ENCODE measurements at regions not wholly inside any gene's neighbourhood (a gene's known extent, or its start where the extent isn't known, plus 50 kb on each side); places are given as distances from the start of the nearest gene placed in this dataset.

GRCh38 chr18:40110455-40110854 lies 1844.6 kb upstream of the PIK3C3 start:
- TF ChIP-seq, protein P1, sequence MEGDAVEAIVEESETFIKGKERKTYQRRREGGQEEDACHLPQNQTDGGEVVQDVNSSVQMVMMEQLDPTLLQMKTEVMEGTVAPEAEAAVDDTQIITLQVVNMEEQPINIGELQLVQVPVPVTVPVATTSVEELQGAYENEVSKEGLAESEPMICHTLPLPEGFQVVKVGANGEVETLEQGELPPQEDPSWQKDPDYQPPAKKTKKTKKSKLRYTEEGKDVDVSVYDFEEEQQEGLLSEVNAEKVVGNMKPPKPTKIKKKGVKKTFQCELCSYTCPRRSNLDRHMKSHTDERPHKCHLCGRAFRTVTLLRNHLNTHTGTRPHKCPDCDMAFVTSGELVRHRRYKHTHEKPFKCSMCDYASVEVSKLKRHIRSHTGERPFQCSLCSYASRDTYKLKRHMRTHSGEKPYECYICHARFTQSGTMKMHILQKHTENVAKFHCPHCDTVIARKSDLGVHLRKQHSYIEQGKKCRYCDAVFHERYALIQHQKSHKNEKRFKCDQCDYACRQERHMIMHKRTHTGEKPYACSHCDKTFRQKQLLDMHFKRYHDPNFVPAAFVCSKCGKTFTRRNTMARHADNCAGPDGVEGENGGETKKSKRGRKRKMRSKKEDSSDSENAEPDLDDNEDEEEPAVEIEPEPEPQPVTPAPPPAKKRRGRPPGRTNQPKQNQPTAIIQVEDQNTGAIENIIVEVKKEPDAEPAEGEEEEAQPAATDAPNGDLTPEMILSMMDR (IDR thresholded peaks at IDR 0.05; ENCODE audit: insufficient read depth, low read length, poor library complexity, severe bottlenecking): no peak
- H3K36me3 ChIP-seq (ENCODE audit: control insufficient read depth, insufficient read depth, low read length): no peaks in the 10 kb centered on the region

DNA sequence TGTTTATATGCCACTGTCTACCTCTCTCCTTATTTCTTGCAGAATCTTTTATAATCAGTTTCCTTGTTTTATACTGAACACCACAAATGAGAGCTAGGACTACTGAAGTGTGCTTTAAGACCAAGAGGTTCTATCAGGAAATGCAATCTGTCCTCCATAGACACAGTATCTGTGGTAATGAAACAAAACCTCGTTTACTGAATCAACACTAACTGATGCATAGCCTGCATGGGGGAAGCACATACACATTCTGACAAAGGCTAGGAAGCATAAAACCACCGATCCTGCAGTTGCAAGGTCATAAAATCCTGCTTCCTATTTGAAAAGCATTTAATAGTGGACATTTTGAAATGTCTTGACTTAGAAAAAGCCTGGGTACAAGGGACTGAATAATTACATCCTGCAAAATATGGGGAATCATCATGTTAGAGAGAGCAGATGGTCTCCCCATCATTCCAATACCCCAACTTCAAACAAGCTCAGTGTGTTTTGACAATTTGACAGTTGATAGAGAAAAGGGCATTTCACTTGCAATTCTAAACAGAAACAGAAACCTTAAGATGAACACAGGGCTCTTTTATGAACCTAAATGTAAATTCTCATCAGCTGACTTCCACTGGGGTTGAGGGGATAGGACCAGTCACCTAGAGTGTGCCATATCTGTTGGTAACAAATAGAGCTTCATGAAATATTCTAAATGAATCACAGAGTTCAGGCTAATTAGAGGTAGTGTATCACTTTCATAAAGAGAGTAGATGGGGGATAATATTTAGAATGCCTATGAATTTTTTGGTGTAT lies 1845.6 kb upstream of the PIK3C3 start:
- H3K36me3 ChIP-seq (ENCODE audit: control insufficient read depth, insufficient read depth, low read length): no peaks in the 10 kb centered on the region
- TF ChIP-seq, protein P1 (IDR thresholded peaks at IDR 0.05; ENCODE audit: insufficient read depth, low read length, poor library complexity, severe bottlenecking): no peak
- H3K4me3 ChIP-seq (ENCODE audit: low read depth, low read length): no peak overlapping the region
- DNase-seq (ENCODE audit: low read depth): peak; percentile 32
- H3K27me3 ChIP-seq (ENCODE audit: control insufficient read depth, insufficient read depth, low read length): no peaks in the 10 kb centered on the region

More at GRCh38 chr18:40110455-40110854, 1844.6 kb upstream of the PIK3C3 start:
- no peaks in the 10 kb centered on the region for H3K27me3 ChIP-seq (ENCODE audit: control insufficient read depth, insufficient read depth, low read length)
- H3K4me3 ChIP-seq (ENCODE audit: low read depth, low read length): no peak overlapping the region
- DNase-seq (ENCODE audit: low read depth): no peak

DNA sequence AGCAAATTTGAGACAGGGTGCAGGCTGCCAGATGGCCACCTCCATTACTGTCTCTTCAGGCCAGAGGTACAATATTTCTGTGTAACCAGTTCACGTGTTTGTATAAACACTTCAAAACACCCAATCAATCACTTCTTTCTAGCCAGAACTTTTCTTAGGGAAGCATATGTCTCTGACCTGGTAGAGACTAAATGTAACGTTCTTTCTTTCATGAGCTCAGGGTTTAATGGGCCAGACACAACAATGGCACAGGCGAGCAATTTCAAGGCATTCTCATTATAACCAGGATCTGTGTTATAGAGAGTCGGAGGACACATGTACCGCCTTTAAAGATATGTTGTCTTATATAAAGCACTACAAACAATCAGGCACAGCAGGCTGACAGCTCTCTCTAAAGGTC lies 1846.4 kb upstream of the PIK3C3 start:
- no peaks in the 10 kb centered on the region for H3K36me3 ChIP-seq (ENCODE audit: control insufficient read depth, insufficient read depth, low read length)
- TF ChIP-seq, protein P1 (IDR thresholded peaks at IDR 0.05; ENCODE audit: insufficient read depth, low read length, poor library complexity, severe bottlenecking): no peak
- H3K27me3 ChIP-seq (ENCODE audit: control insufficient read depth, insufficient read depth, low read length): no peaks in the 10 kb centered on the region
- H3K4me3 ChIP-seq (ENCODE audit: low read depth, low read length): no peak overlapping the region
- no peak for DNase-seq (ENCODE audit: low read depth)

DNA sequence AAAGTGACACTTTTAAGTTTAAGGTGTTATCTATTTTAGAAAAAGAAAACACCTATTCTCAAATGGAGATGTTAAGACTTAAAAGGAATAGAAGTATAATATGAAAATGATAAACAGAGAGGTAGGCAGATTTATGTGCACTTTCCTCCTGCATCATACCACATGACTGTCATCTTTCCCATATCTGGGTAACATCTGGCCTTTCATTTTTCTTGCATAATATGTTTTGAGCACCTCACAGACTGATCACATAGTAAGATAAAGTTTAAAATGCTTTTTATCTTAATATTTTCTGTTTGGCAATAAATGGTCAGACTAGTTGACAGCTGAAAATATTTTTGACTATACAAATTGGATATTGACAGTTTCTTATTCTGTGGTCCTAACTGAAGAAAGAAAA lies 1852.1 kb upstream of the PIK3C3 start:
- no peak for DNase-seq (ENCODE audit: low read depth)
- TF ChIP-seq, protein P1 (IDR thresholded peaks at IDR 0.05; ENCODE audit: insufficient read depth, low read length, poor library complexity, severe bottlenecking): no peak
- no peaks in the 10 kb centered on the region for H3K36me3 ChIP-seq (ENCODE audit: control insufficient read depth, insufficient read depth, low read length)
- no peak overlapping the region for H3K4me3 ChIP-seq (ENCODE audit: low read depth, low read length)
- H3K27me3 ChIP-seq (ENCODE audit: control insufficient read depth, insufficient read depth, low read length): no peaks in the 10 kb centered on the region

GRCh38 chr18:40099641-40100040 lies 1855.4 kb upstream of the PIK3C3 start:
- TF ChIP-seq, protein P1 (IDR thresholded peaks at IDR 0.05; ENCODE audit: insufficient read depth, low read length, poor library complexity, severe bottlenecking): no peak

GRCh38 chr18:40096675-40097074 lies 1858.4 kb upstream of the PIK3C3 start:
- Histone ChIP-seq H3K27me3 (ENCODE audit: control insufficient read depth, insufficient read depth, low read length) (no peaks in the 10 kb centered on the region), H3K4me3 (ENCODE audit: low read depth, low read length) (no peak overlapping the region), H3K36me3 (ENCODE audit: control insufficient read depth, insufficient read depth, low read length) (no peaks in the 10 kb centered on the region)
- no peak for DNase-seq (ENCODE audit: low read depth)
- TF ChIP-seq, protein P1 (IDR thresholded peaks at IDR 0.05; ENCODE audit: insufficient read depth, low read length, poor library complexity, severe bottlenecking): no peak

More at GRCh38 chr18:40099641-40100040, 1855.4 kb upstream of the PIK3C3 start:
- Histone ChIP-seq H3K27me3 (ENCODE audit: control insufficient read depth, insufficient read depth, low read length) (no peaks in the 10 kb centered on the region), H3K4me3 (ENCODE audit: low read depth, low read length) (no peak overlapping the region), H3K36me3 (ENCODE audit: control insufficient read depth, insufficient read depth, low read length) (no peaks in the 10 kb centered on the region)
- no peak for DNase-seq (ENCODE audit: low read depth)

Data from kidney epithelial cell (primary cell).